HG02938 (cell line): ENCODE measurements at regions not wholly inside any gene's neighbourhood (a gene's known extent, or its start where the extent isn't known, plus 50 kb on each side); places are given as distances from the start of the nearest gene placed in this dataset.
"Not testable (repeated sequence)": the region's sequence is repeated elsewhere in the genome, so short reads cannot be mapped to it uniquely, and the experiment has no call there.

Experiments
- ATAC-seq: cut with Tn5 transposase; IDR thresholded peaks from one replicate; pipeline ENCODE4 v1.9.1; 2021; ENCODE audit warnings: mild to moderate bottlenecking, moderate library complexity; ENCODE audit not compliant: unreplicated experiment

DNA sequence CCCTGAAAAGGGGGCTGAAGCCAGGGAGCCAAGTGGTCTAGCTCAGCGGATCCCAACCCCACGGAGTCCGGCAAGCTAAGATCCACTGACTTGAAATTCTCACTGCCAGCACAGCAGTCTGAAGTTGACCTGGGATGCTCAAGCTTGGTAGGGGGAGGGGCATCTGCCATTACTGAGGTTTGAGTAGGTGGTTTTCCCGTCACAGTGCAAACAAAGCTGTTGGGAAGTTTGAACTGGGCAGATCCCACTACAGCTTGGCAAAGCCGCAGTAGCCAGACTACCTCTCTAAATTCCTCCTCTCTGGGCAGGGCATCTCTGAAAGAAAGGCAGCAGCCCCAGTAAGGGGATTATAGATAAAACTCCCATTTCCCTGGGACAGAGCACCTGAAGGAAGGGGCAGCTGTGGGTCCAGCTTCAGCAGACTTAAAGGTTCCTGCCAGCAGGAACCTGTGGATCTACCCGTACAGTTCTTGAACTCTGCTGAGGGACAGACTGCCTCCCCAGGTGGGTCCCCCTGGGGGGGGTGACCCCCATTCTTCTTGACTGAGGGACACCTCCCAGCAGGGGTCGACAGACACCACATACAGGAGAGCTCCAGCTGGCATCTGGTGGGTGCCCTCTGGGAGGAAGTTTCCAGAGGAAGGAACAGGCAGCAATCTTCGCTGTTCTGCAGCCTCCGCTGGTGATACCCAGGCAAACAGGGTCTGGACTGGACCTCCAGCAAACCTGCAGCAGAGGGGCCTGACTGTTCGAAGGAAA, 156.4 kb upstream of the ETV3 start:
- ATAC-seq: not testable (repeated sequence)

DNA sequence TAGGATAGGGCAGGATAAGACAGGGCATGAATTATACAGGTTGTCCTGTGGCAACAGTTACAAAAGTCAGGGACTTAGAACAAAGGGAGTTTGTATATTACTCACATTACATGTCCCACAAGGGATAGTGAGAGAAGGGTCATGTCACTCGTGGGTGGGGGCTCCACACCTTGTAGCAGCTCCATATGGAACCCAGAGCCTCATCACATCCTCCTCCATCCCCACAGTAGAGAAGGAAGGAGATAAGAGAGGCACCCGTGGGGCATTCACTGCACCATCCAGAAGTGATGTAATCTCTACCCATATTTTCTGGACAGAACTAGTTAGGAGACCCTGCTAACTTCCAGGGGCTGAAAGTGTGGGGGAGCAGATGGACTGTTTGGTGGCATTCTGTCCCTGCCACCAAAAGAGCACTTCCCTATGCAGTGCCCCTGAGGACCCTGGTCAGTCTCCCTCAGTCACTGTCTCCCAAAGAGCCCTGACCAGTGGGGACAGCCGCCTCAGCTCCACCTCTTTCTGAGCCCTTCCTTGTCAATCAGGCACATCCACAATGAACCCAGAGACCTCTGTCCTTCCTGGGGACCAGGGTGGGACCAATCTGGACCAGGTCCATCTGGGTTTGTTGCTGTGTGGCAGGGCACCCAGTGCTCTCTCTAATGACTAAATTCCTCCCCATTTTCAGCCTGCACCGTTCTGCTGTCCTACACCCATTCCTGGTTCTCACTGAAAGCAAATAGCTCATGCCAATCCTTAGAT, 154.8 kb upstream of the ETV3 start:
- no peak for ATAC-seq

DNA sequence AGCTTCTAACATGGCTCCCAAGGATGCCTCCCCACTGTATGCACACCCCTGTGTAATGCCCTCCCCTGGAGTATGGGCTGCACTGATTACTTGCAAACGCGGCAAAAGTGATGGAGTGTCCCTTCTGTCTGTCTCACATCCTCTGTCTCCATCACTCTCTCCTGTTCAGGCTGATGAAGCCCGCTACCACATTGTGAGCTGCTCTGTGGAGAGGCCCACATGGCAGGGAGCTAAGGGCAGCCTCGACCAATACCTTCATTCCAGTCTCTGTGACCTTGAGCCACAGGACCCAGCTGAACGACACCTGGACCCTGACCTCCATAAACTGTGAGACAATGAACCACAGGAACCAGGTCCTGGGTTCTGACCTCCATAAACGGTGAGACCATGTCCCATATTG, 154.1 kb upstream of the ETV3 start:
- ATAC-seq: no peak

DNA sequence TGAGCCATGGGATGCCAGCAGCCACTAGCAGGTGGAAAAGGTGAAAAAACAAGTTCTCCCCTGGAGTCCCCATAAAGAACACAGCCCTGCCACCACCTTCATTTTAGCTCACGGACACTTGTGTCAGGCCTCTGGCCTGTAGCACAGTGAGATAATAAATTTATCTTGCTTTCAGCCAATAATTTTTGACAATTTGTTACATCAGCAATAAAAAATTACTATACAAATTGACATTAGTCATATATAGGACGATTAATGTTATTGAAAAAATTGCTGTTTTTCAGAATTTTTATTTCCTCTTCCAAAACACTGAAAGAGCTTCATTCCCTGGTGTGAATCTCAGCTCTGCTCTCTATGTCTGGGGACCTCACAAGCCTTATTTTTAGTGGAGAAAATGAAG, 152.9 kb upstream of the ETV3 start:
- no peak for ATAC-seq

DNA sequence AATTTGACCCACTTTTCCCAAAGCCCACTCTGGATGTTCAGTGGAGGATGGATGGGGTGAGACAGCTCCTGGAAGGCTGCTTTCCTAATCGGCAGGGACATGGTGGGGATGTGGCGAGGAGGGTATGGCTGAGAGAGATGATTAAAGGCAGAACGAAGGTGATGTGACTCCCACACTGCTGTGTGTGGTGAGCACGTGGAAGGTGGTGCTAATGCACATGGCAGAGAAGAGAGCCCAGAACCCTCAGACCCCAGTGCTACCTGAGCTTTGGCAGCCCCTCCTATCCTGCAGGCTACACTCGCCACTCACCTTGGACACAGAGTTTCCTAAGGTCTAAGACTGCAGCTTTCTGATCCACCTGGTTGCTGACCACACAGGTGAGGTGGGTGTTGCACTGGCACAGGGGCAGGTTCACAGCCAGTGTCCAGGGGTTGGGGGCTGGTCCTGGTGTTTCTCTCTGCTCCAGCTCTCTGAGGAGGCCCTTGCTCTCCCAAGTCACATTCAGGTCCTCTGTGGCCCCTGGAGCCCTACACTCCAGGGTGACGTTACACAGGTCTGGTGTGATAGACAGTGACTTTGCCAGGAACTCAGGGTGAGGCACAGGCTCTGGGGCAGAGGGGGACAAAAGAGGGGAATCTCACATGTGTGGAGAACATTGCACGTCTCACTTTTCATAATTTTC, 151.4 kb upstream of the ETV3 start:
- no peak for ATAC-seq

DNA sequence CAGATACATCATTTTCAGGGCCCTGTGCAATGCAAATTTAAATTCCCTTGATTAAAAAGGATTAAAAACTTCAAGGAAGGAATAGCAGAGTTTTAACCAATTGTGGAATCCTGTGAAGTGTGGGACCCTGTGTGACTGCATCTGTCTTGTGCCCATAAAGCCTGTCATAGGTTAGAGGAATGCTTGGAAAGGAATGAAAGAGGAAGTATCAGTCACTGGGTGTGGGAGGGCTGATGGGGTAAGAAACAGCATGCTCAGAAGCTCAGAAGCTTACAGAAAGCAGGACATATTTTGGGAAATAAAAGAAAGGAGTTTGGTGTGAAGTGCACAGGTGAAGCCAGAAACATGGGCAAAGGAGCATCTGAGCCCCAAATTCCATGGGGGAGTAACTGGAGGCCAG, 150.8 kb upstream of the ETV3 start:
- no peak for ATAC-seq

DNA sequence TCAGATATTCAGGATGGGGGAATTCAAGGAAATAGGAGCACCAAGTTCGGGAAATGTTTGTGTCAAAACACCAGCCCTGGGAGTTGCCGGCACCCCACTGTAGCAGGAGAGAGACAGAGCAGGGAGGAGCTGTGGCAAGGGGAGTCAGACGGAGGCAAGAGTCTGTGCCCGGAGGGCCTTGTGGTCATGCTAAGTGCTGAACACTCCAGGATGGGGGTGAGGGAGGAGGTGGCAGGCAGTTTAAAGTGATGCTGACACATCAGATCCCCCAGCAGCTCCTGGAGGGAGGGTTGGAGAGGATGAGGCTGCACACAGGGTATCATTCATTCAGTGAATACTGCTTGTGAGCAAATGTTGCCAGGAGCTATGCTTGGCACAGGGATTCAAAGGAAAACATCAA, 150.3 kb upstream of the ETV3 start:
- ATAC-seq: no peak

DNA sequence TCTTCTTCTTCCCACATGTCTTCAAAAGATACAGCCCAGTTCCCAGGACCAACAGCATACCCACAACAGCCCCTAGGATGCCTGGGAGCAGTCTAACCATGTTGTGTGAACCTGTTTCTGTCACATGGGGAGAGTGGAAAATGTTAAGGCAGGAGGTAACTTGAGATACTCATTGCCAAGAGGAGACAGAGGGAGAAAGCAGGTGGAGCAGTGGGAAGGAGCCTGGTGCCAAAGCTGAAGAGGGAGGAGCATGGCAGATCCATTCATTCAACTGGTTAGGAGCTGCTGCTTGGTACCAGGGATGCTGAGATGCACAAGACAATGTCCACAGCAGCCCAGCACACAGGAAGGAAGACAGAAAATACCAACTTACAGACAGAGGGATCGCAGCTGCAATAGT, 149.8 kb upstream of the ETV3 start:
- ATAC-seq: no peak

DNA sequence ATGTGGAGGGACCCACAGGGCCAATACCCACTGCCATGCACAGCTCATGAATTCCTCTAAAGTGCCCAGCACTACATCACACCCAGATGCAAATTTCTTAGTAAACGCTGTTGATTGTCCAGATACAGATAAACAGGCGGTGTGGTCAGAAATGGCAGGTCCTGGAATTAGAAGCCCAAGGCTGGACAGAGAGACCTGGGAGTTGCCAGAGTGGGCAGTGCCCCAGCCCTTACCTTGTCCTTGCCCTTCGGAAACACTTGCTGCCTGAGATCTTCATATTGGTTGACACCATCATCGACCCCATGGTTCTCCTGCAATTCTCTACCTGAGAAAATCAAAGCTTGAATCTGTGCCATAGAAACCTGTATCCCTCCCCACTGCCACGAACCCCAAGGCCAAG, 149.3 kb upstream of the ETV3 start:
- no peak for ATAC-seq

DNA sequence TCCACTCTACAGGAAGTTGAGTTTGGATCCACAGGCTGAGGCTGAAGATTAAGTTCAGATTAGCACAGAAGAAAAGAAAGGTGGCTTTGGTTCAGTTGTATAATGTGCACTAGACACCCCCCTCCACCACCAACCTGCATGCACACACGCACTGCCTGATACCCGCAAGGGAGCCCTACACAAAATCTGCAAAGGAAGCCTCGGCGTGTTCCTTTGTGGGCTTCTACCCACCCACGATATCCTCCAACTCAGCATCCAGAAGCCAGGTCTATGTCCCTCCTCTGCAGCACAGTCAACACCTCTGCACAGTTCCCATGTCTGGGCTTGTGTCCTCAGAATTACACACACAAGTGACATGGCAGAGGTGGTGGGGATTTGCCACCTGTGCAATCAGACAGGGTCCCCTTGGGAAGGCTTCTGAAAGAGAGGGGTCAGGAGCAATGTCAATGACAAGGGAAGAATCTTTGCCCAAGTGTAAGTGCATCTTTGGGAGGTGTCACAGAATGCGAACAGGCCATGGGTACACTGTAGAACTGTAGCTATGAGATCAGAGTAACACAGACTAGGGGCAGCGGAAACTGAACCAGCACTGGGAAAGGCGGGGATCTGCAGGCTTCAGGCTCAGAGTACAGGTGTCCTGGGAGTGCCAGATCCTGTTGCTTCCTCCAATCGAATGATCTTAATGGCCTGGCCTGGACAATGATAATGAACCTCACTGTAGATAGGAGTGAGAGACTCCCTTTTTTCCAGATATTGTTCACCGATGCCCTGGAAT, 148.6 kb upstream of the ETV3 start:
- no peak for ATAC-seq

DNA sequence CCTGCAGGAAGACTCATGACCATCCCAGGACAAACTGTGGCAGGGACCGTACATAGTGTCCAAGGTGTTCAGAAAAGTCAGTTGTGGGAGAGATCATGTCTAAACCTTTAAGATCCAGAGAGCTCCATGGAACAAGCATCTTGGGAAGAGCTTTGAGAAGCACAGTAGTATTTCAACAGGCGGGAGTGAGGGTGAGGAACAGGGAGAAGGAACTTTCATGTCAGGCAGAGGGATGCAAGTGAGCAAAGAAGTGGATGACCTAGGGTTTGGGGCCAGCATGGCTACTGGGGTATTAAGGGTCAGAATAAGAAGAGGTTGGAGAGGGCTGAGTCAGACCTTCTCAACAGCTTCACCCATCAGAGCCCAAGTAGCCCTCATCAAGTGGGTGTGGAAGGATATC, 147.9 kb upstream of the ETV3 start:
- ATAC-seq: no peak

DNA sequence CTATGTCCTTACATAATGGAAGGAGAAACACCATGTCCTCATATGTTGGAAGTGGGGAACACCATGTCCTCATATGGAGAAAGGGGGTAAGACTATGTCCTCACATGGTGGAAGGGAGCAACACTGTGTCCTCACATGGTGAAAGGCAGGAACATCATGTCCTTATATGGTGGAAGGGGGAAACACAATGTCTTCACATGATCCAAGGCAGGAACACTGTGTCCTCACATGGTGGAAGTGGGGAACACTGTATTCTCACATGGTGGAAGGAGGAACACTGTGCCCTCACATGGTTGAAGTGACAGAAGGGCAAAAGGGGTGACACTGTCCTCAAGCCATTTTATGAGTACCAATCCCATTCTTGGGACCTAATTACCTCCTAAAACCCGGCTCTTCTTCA, 146.3 kb upstream of the ETV3 start:
- ATAC-seq: no peak

DNA sequence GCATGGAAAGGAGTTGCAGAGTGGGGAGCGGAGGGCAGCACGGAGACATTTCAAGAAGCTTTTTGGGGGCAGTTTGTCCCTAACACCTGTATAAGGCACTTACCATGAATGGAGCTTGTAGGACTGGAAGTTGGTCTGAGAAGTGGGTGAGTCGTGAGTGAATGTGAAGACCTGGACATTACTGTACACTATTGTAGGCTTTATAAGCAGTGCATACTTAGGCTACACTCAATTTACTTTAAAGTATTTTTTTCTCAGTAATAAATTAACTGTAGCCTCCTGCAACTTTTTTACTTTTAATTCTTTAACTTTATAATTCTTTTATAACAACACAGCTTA, 141.6 kb upstream of the ETV3 start:
- ATAC-seq: no peak

DNA sequence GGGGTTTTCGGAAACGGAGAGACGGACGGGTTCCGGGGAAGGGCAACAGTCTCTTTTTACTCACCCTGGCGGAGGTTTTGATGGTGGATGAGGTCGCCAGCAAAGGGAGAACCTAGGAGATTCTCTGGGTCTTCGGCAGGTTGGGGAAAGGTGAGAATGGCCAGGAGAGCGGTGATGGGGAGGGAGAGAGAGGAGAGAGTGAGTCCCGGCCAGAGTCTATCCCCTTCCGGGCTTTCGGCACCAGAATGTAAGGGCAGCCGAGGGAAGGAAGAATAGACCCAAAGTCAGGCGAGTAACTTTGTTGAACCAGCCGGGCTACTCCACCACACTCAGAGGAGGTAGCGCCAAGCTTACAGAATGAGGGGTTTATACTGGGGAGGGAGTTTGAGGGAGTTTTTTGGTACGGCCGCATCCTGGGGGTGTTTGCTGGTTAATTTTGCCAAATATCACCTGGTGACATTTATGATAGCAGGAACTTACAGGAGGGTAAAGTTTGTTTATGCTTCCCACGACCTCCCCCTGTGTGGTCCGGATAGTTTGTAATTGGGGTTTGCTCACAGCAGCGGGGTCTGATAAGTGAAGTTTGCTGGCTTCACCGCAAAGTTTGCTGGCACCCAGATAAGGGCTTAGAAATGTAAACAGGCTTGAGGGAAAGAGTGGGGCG, 141.1 kb upstream of the ETV3 start:
- ATAC-seq: no peak

DNA sequence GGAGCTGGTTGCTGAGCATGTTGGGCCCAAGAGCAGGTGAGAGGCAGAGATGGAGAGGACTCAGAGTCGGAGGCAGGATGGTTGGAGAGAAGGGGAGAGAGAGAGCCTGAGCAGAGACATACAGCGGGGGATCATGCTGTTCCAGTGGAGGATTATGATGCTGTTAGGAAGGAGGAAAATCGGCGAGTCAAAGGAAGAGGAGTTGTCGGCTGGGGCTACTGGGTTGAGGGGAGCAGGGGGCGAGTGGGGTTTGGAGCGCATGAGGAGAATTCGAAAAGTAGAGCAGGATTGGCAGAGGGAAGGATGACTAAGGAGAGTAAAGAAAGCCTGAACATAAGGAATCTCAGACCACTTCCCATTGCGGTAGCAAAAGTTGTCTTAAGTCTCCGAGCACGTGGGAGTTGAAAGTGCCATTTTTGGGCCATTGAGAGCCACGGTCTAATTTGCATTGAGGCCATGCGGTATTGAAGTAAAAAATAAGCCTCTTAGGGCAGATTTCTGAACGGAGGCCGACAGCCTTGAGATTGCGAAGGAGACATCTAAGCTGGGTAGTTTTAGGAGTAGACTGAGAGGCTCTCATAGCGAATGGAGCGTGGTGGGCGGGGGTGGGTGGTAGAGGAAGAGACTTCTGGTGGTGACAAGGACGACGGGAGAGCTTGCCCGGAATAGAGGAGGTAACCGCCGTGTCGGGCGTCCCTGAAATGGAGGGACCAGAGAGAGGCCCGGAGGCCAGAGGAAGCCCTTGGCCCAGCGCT, 140.4 kb upstream of the ETV3 start:
- no peak for ATAC-seq

DNA sequence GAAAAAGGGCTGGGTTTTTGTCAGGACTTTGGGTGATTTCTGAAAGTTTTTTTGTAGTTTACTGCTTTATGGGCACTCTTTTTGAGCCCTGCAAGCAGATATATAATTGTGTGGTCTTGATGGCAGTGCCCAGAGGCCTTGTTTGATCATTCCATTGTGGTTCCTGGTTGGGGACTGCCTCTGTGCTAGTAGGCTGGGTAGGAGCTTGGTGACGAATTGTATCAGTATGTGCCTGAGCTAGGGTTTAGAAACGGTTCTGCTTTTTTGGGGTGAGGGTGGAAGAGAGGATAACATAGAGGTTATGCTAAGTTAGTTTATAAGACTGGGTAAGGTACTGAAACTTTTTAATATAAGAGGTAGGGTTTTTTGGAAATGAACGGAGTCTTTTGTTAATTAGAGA, 139.7 kb upstream of the ETV3 start:
- no peak for ATAC-seq

DNA sequence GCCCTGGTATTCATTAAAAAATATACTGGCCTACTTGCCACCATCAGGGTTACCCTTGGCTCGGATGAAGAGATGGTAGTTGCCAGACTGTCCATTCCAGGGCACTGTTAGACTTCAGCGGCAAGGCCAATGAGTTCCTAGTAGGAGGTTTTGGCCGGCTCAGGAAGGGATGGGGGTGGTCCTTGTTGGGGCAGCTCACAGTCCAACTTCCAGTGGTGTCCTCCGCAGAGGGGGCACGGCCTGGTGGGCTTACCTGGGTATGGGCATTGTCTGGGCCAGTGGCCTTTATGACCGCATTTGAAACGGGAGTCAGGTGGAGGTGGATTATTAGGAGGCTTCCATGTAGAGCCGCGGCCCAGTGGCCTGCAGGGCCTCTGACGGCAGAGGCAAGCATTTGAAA, 139.1 kb upstream of the ETV3 start:
- no peak for ATAC-seq

DNA sequence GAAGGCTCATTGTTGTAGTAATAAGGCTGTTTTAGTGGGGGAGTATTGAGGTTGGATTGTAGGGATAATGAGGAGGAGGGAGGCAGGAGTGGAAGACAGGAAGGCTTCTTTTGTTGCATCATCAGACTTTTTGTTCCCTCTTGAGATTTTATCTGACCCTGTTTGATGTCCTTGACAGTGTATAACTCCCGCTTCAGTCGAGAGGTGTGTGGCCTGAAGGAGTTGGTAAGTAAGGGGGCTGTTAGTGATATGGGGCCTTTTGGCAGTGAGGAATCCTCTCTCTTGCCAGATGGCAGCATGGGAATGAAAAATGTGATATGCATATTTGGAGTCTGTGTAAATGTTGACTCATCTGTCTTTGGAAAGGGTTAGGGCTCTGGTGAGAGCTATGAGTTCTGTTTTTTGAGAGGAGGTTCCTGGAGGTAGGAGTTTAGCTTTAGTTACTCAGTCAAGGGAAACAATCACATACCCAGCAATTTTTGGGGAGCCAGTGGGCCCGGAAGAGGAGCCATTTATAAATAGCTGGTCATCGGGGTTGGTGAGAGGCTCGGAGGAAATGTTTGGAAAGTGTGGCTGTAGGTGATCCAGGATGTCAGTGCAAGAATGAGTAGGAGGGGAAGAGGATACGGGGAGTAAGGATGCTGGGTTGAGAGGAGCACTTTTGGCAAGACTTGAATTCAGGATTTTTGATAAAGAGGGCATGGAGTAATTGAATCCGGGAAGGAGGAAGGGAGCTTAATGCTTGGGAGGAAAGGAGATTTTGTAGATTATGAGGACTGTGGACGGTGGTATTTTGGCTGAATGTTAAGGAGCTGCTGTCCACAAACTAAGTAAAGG, 136.7 kb upstream of the ETV3 start:
- no peak for ATAC-seq
